Dendritic cell treated with granulocyte-macrophage colony-stimulating factor and Interleukin-4, amounts not matched to agents 40 ng/mL and 50 ng/mL, for 4 days (primary cell): ENCODE measurements at regions not wholly inside any gene's neighbourhood (a gene's known extent, or its start where the extent isn't known, plus 50 kb on each side); places are given as distances from the start of the nearest gene placed in this dataset.

Experiments used
- H3K27ac Mint-ChIP-seq: one replicate; pipeline ENCODE4 v1.8.0; 2022; ENCODE audit warnings: mild to moderate bottlenecking, mixed read lengths
- H3K27me3 Mint-ChIP-seq: one replicate; pipeline ENCODE4 v1.8.0; 2022; ENCODE audit warnings: mild to moderate bottlenecking, mixed read lengths
- H3K36me3 Mint-ChIP-seq: one replicate; pipeline ENCODE4 v1.8.0; 2022; ENCODE audit warnings: low read depth, mixed read lengths
- H3K4me1 Mint-ChIP-seq: one replicate; pipeline ENCODE4 v1.8.0; 2022; ENCODE audit warnings: low read depth, mixed read lengths
- H3K4me3 Mint-ChIP-seq: one replicate; pipeline ENCODE4 v1.8.0; 2022; ENCODE audit warnings: mild to moderate bottlenecking, moderate library complexity, mixed read lengths
- H3K9me3 Mint-ChIP-seq: one replicate; pipeline ENCODE4 v1.8.0; 2022; ENCODE audit warnings: mixed read lengths
- intact Hi-C: fragments of 100-400 bp; cut with micrococcal nuclease; formaldehyde crosslinking; loops from one replicate; pipeline ENCODE4 v1.15.0; 2022

DNA sequence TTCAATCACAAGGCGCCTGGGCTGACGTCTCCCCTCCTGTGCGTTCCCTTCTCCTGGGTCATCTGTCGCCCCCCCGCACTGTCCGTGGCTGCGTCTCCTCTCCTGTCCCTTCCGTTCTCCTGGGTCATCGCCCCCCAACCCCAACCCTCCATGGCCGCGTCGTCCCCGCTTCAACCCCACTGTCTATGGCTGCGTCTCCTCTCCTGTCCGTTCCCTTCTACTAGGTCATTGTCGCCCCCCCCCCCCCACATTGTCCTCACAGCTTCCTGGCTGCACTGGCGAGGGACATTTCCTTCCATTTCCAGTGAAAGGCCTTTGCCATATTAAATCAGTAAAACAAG, 118.9 kb downstream of the TMEM18 start:
- intact Hi-C loops, result no loop called here
- Mint-ChIP-seq H3K36me3 (no peaks in the 10 kb centered on the region), H3K9me3 (no peaks in the 10 kb centered on the region), H3K27me3 (no peaks in the 10 kb centered on the region), H3K4me3 (no peak overlapping the region), H3K4me1 (peaks cover 1% of the 10 kb centered on the region), H3K27ac (no peak overlapping the region)

DNA sequence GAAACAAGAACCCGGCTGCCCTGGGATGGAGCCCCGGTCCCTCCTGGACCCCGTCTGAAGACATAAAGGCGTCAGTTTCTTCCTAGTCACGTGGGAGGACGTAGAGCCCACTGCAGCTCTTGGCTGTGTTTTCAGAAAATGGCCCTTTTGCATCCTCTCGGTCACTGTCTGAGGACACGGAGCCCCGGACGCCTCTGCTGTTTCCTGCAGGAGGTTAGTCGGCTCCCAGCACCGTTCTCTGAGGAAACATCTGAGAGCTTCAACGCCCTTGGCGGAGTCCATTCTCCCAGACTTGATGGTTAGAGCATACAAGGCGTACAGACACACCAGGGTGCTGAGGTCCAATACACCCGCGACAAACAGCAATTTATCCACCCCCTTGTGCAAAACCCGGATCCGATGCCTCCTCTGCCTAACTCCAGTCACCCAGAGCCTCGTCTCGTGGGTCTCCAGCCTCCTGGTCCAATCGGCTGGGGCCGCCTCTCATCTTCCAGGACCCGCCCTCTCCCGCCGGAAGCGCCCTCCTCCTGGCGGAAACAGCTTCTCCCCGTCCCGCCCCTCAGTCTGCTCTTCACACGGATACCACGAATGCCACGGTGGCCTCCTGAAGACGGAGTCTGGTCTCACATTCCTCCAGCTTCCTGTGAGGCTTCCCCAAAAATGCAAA, 119.4 kb downstream of the TMEM18 start:
- intact Hi-C loops, result no loop called here
- no peak overlapping the region for H3K4me3 Mint-ChIP-seq
- no peak overlapping the region for H3K27ac Mint-ChIP-seq

DNA sequence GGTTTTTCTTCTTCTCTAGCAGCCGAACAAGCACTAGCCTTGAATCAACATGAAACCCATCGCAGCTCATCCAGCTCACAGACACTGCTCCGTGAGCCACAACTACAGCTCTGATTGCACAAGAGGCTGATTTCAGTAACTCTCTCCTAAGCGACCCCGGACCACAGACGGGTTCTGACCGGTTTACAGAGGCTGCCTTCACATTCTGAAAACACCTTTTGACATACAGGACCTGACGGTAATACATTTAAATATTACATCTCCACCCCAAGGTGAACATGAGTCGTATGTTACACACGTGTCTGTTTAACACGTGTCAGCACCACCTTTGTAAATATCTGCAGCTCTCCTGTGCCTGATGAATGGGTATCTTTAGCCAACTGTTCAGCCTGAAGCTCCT, 120.7 kb downstream of the TMEM18 start:
- Mint-ChIP-seq H3K27ac (no peak overlapping the region), H3K4me3 (no peak overlapping the region), H3K9me3 (no peaks in the 10 kb centered on the region), H3K27me3 (no peaks in the 10 kb centered on the region), H3K36me3 (no peaks in the 10 kb centered on the region), H3K4me1 (peaks cover 9% of the 10 kb centered on the region)
- intact Hi-C loops, result no loop called here

More for the DNA sequence above, 119.4 kb downstream of the TMEM18 start:
- Mint-ChIP-seq H3K27me3 (no peaks in the 10 kb centered on the region), H3K36me3 (no peaks in the 10 kb centered on the region), H3K4me1 (peaks cover 6% of the 10 kb centered on the region), H3K9me3 (no peaks in the 10 kb centered on the region)

DNA sequence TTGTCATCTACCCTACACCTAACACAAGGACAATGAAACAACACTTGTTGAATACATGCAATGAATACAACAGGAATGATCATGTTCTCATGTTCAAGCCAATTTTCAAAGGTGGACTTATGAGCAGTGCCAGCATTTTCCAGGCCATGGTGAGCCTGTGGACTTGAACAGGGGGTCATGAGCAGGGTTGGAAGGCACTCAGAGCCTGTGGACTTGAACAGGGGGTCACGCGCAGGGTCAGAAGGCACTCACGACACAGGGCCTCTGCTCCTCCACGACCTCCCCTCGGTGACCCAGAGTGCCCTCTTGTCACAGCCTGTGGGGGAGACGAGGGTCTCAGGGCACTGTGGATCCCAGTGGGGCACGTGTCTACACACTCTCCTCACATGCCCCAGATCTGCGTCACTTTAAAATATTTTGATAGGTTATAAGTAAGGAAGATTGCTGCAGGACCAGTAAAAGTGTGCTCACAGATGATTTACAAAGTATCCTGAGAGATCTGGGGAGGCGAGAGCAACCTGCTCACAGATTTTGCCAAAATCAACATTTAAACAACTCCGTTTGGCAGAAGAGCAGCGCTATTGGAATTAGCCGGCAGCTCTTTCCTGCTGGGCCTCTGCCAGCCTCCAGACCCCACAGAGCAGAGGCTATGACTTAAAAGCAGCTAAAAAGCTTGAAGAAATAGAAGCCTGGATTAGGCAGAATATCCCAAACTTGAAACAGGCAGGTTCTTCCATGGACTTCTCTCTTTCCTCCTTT, 121.9 kb downstream of the TMEM18 start:
- no peak overlapping the region for H3K4me3 Mint-ChIP-seq
- no peaks in the 10 kb centered on the region for H3K27me3 Mint-ChIP-seq
- H3K27ac Mint-ChIP-seq, result no peak overlapping the region
- no peaks in the 10 kb centered on the region for H3K36me3 Mint-ChIP-seq
- intact Hi-C loops, result no loop called here
- H3K9me3 Mint-ChIP-seq, result no peaks in the 10 kb centered on the region
- peaks cover 9% of the 10 kb centered on the region for H3K4me1 Mint-ChIP-seq

DNA sequence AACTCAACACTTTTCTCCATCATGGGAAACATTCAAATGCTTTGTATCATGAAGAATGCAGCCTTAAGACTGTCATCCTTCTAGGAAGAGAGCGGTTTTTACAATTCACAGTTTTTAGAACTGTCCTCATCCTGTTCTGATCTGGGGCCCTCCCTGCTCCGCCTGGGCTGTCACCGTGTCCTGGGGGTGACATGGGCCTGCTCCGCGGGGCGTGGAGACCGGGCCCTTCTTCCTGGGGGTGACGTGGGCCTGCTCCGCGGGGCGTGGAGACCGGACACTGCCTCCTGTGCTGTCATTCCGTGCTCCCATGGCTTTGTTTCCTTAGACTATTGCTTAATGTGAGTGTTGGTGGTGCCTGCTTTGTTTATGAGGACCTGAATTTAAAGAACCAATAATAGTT, 122.8 kb downstream of the TMEM18 start:
- H3K9me3 Mint-ChIP-seq, result no peaks in the 10 kb centered on the region
- no peaks in the 10 kb centered on the region for H3K36me3 Mint-ChIP-seq
- no peak overlapping the region for H3K4me3 Mint-ChIP-seq
- H3K27me3 Mint-ChIP-seq, result no peaks in the 10 kb centered on the region
- intact Hi-C loops, result no loop called here
- H3K4me1 Mint-ChIP-seq, result peaks cover 9% of the 10 kb centered on the region
- H3K27ac Mint-ChIP-seq, result no peak overlapping the region

DNA sequence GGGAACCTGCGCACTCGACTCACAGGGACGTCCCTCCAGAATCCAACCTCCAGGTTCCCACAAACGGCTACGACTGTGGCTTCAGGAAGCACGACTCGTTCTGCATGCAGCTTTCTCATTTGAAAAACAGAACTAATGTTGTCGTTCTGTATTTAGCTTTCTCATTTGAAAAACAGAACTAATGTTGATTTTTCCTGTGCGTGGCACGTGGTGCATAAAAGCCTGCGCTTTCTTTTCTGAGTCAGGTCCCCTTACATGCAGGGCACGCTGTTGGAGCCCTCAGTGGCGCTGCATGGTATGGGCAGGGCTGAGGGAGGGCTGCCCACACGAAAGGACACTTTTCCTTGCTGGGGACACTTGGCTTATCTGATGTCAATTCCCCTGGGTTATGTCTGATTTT, 124.3 kb downstream of the TMEM18 start:
- Mint-ChIP-seq H3K36me3 (no peaks in the 10 kb centered on the region), H3K27ac (no peak overlapping the region), H3K4me1 (peaks cover 9% of the 10 kb centered on the region), H3K9me3 (no peaks in the 10 kb centered on the region), H3K4me3 (no peak overlapping the region), H3K27me3 (no peaks in the 10 kb centered on the region)
- intact Hi-C loops, result no loop called here

DNA sequence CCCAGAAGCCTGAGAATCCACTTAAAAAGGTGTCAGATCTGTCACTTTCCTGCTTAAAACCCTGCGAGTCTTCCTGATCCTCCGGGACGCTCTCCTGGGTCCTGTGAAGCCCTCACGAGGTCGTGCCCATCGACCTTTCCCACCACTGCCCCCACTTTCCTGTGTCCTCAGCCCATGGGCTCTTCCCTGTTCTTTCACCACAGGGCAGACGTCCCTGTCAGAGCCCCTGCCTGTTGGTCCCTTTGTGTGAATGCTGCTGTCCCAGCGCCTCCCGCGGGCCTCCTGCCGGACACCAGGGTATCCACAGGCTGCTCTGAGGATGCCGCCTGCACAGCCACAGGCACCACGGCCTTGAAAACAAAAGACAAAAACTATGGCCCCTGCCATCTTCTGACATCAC, 125.6 kb downstream of the TMEM18 start:
- no peak overlapping the region for H3K4me3 Mint-ChIP-seq
- no peaks in the 10 kb centered on the region for H3K9me3 Mint-ChIP-seq
- H3K27ac Mint-ChIP-seq, result no peak overlapping the region
- H3K27me3 Mint-ChIP-seq, result no peaks in the 10 kb centered on the region
- peaks cover 9% of the 10 kb centered on the region for H3K4me1 Mint-ChIP-seq
- no peaks in the 10 kb centered on the region for H3K36me3 Mint-ChIP-seq
- intact Hi-C loops, result no loop called here

DNA sequence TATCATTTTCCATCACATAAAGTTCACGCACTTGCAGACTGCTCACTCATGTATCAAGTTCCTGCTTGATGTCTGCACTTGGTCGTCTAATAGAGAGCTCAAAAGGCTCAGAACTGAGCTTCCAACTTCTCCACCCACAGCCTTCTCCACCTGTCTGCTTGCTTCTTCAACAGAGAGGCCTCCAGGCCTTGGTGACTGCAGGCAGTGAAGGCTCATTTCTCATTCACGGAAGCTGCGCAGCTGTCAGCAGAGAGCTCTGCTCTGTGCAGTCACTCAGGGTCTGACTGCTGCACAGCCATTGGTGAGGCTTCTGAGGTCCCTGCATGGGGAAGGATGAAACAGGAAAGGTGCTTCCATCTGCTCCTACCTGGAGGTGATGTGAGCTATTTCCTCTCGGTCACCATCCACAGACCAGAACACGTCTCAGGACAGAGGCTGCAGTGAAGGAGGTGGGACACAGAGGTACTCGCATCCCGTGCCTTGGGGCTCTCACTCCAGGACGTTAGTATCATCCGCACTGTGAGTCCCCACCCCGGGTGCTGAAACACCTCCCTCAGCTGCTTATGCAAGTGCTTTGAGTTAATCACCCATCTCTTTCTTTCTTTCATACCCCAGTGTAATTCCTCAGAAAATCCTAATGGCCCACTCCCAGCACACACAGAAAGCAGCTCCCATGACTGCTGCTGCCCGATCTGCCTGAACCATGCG, 126.2 kb downstream of the TMEM18 start:
- Mint-ChIP-seq H3K27me3 (no peaks in the 10 kb centered on the region), H3K27ac (no peak overlapping the region), H3K4me3 (no peak overlapping the region), H3K36me3 (no peaks in the 10 kb centered on the region), H3K9me3 (no peaks in the 10 kb centered on the region), H3K4me1 (peaks cover 9% of the 10 kb centered on the region)
- intact Hi-C loops, result no loop called here

DNA sequence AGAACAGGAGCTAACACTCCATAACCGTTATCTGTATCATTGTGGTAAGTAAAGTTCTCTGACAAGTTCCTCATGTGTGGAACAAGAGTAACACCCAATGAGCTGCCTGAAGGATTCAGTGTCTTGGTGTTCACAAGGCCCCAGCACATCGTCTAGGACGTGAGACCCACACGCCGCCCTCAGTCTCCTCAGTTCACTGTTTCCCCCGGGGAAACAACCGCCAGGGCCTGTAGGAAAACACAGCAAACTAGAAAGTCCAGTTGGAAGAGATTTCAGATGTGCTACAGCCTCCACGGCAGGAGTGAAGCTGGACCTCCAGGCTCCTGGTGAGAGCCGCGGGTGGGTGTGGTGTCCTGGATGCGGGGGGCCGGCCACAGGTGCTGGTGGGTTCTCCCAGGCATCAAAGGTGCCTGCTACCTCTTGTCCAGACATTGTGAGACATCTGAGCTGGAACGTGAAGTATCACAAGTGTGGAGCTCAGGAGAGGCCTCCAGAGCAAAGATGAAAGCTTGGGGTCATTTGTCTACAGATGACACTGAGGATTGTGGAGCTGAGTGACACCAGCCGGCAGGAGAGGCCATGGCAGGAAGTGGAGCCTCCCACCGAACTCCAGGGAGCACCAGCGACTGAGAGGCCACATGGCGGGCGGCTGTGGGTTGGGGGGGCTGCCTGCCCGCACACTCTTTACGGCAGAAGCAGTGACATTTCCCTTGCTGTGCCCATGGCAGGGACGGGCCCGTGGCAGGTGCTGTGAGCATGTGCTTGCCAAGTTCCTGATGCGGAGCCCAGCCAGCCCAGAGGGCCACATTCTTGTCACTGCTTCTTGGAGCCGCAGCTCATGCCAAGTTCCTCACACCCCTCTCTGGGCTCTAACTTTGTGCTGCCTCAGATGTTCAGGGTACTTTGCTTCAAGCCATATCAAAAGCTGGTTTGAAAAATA, 131.2 kb downstream of the TMEM18 start:
- Mint-ChIP-seq H3K4me3 (no peak overlapping the region), H3K27me3 (no peaks in the 10 kb centered on the region), H3K9me3 (no peaks in the 10 kb centered on the region), H3K27ac (no peak overlapping the region), H3K36me3 (no peaks in the 10 kb centered on the region), H3K4me1 (no peaks in the 10 kb centered on the region)
- intact Hi-C loops, result no loop called here

DNA sequence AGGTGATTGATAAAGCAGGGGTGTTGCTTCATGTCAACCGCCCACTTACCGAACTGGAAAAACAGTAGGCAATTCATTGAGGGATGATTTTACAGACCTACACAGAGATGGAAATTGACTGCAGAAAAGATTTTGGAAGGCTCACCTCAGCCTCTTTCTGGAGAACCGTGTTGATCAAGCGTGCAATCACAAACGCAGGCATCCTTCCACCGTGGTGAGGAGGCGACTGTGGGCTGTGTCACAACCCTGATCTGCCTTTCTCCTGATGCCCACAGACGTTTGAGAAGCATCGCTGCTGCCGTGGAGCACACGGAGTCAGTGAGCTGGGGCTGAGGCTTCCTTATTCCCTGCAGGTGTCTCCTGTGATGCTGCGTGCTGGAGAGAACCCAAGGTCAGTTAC, 132.0 kb downstream of the TMEM18 start:
- intact Hi-C loops, result no loop called here
- Mint-ChIP-seq H3K27ac (no peak overlapping the region), H3K4me3 (no peak overlapping the region), H3K36me3 (no peaks in the 10 kb centered on the region), H3K4me1 (no peaks in the 10 kb centered on the region), H3K9me3 (no peaks in the 10 kb centered on the region), H3K27me3 (no peaks in the 10 kb centered on the region)

DNA sequence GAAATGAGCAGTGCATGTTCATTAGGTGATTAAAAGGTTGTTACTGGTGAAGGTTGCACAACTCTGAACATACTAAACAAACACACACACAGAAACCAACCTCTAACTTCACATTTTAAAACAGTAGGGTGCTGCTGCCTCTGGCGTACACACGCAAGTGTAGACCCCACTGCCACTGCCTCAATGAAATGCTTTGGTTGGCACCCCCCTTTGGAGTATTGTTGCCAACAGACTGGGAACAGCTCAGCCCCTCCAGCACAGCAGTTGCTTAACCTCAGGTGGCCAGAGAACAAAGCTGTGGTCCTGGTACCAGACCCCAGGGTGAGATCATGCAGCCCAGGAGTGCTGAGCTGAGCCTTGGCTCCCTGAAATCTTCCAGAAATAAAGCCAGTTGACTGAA, 138.6 kb downstream of the TMEM18 start:
- Mint-ChIP-seq H3K4me1 (no peaks in the 10 kb centered on the region), H3K27me3 (no peaks in the 10 kb centered on the region), H3K4me3 (no peak overlapping the region), H3K9me3 (peaks cover 13% of the 10 kb centered on the region), H3K27ac (no peak overlapping the region), H3K36me3 (no peaks in the 10 kb centered on the region)
- intact Hi-C loops, result no loop called here

DNA sequence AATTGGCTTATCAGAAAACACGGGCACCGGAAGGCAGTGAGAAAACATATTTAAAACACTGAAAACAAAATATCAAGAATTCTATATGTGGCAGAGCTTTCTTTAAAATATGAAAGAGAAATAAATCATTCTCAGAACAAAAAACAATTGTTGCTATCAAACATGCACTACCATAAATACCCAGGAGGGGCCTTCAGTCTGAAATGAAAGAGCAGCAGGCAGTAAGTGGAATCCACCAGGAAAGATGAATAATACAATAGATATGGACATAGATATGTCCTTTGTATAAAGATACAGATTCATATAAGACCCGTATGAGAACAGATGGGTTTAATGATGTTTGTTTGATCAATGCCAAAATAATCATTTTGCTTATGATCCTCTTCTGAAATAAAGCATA, 142.0 kb downstream of the TMEM18 start:
- intact Hi-C loops, result no loop called here
- H3K4me3 Mint-ChIP-seq, result no peak overlapping the region
- no peaks in the 10 kb centered on the region for H3K4me1 Mint-ChIP-seq
- H3K27ac Mint-ChIP-seq, result no peak overlapping the region
- peaks cover 13% of the 10 kb centered on the region for H3K9me3 Mint-ChIP-seq
- no peaks in the 10 kb centered on the region for H3K27me3 Mint-ChIP-seq
- no peaks in the 10 kb centered on the region for H3K36me3 Mint-ChIP-seq

DNA sequence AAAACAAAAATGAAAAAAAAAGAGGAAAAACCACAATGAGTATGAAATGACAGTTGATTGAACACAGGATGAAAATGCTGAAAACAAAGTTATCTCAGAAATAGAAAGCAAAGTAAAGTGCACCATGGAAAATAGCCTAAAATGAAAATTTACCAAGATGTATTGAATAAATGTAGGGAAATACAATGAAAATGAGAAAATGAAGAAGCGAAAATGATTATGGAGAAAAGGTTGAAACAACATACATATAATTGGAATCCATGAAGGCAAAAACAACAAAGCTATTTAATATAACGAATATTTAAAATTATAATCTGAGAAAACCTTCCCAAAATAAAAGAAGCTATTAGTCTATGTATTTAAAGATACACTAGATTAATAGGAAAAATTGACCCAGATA, 147.4 kb downstream of the TMEM18 start:
- intact Hi-C loops, result no loop called here
- Mint-ChIP-seq H3K4me3 (no peak overlapping the region), H3K27ac (no peak overlapping the region), H3K4me1 (no peaks in the 10 kb centered on the region), H3K27me3 (no peaks in the 10 kb centered on the region), H3K36me3 (no peaks in the 10 kb centered on the region), H3K9me3 (peaks cover 8% of the 10 kb centered on the region)

DNA sequence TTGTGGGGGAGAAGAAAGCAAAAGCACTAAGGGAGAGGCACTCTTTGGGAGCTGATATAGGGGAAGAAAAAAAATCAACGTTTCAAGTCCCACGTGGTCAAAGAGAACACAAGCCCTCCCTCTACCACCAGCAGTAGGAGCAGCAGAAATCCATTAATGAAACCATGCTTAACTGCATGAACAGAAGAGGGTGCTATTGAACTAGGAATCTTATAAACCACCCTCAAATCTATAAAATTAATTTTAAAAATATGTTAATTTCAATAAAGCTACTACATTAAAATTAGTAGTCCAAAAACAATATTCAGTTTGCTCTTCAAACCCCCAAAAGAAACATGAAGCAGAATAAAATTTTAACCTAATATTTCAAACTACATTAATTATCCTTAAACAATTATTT, 147.8 kb downstream of the TMEM18 start:
- Mint-ChIP-seq H3K27me3 (no peaks in the 10 kb centered on the region), H3K4me3 (no peak overlapping the region), H3K27ac (no peak overlapping the region), H3K9me3 (peaks cover 8% of the 10 kb centered on the region), H3K36me3 (no peaks in the 10 kb centered on the region), H3K4me1 (no peaks in the 10 kb centered on the region)
- intact Hi-C loops, result no loop called here
